Tibial nerve (tissue), 4 donors: ENCODE measurements at regions not wholly inside any gene's neighbourhood (a gene's known extent, or its start where the extent isn't known, plus 50 kb on each side); places are given as distances from the start of the nearest gene placed in this dataset.

Experiments
- DNase-seq, 2 donors: peaks; one replicate each; pipeline ENCODE4 v3.0.0-alpha.2; 2019; ENCODE audit warnings: low spot score in 2 of 2
- H3K27ac ChIP-seq, 4 donors: fragments of 200-600 bp; sonication (generic) in 3 of 4; one replicate each; pipeline ENCODE4 v1.5.1; 2017 to 2019; ENCODE audit warnings: mild to moderate bottlenecking in 1 of 4
- H3K27me3 ChIP-seq, 2 donors: fragments of 200-600 bp; sonication (generic) in 1 of 2; one replicate each; pipeline versions ENCODE4 v1.5.1 to v1.6.0; 2017 to 2019
- H3K36me3 ChIP-seq, 3 donors: fragments of 200-600 bp; sonication (generic); one replicate each; pipeline ENCODE4 v1.5.1; 2018 to 2019
- H3K4me1 ChIP-seq, 4 donors: fragments of 200-600 bp; sonication (generic) in 3 of 4; one replicate each; pipeline ENCODE4 v1.5.1; 2017 to 2019
- H3K4me3 ChIP-seq, 4 donors: fragments of 200-600 bp; sonication (generic) in 3 of 4; one replicate each; pipeline ENCODE4 v1.5.1; 2017 to 2019; ENCODE audit warnings: mild to moderate bottlenecking in 1 of 4, moderate library complexity in 1 of 4
- H3K9me3 ChIP-seq, 4 donors: fragments of 200-600 bp; sonication (generic) in 3 of 4; one replicate each; pipeline ENCODE4 v1.5.1; 2017 to 2019
- EP300 ChIP-seq, 2 donors: sonication (generic); formaldehyde crosslinking; IDR thresholded peaks; one replicate each; pipeline ENCODE4 v1.6.1; 2017; ENCODE audit warnings: antibody characterized with exemption in 2 of 2, mild to moderate bottlenecking in 1 of 2
- POLR2A ChIP-seq, 2 donors: fragments of 450-650 bp; IDR thresholded peaks; one replicate each; pipeline ENCODE4 v1.6.1; 2017; ENCODE audit warnings: antibody characterized with exemption in 2 of 2, mild to moderate bottlenecking in 2 of 2, moderate library complexity in 2 of 2
- WGBS, 2 donors: methylation state at CpG; one replicate each; pipeline ENCODE4 v1.1.5; 2018; 5-methylcytosine and 5-hydroxymethylcytosine counted together
- TF ChIP-seq, protein P1 (sequence below), 5 experiments: fragments of 200-600 bp in 3 of 5; fragments of 450-650 bp in 2 of 5; sonication (generic) in 3 of 5; IDR thresholded peaks; one replicate each; pipeline ENCODE4 v1.5.1; 2016 to 2019; ENCODE audit warnings: antibody characterized with exemption in 5 of 5, mild to moderate bottlenecking in 3 of 5, moderate library complexity in 2 of 5

DNA sequence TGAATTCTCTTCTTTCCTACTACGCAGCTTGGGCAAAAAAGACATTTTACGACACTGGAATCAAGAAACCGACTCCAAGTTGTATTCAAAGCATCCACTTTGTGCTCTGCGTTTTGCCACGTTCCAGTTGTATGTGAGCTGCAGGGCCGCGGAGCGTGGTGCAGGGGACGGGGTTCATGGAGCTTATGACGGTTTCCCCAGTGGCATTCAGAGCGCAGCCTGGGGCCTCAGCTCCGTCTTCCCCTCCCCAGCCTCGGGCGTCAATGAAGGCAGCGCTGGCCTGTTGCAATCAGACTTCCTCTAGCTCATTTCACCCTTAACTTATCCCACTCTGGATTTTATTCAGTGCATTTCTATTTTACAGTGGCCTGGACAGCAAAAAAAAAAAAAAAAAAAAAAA lies 403.4 kb upstream of the KLF6 start:
- no peaks in the 10 kb centered on the region for H3K9me3 ChIP-seq
- no peak overlapping the region for H3K27ac ChIP-seq
- WGBS, 2 donors, result 95 to 97% methylated on average over 15 of the region's 15 CpGs

DNA sequence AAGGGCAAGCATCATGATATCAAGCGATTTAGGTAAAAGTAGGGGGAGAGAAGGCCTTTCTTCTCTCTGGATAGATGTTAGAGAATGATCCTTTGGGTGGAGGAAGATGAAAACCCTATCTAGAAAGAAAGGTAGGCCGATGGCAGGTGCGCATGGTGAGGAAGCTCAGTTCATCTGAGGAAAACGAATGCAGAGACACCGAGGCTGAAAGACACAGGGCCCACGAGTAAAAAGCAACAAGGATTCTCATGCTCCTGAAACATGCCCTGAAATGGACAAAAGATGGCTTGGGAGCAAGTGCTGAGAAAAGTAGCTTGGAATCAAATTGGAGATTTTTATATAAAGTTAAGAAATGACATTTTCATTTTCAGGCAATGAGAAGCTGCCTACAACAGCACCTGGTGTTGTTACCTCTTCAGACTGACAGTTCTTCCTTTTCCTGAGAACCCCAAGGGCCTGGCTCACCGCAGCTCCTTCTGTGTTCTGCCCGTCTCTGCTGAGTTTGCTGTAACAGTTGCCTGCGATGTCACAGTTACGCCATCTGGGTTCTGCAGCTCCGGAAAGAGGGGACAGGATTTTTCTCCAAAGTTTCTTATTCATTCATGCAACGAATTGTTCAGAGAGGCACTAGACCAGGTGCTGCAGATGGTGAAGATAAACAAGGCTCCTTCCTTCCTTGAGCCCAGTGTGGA lies 402.0 kb upstream of the KLF6 start:
- TF ChIP-seq, protein P1, sequence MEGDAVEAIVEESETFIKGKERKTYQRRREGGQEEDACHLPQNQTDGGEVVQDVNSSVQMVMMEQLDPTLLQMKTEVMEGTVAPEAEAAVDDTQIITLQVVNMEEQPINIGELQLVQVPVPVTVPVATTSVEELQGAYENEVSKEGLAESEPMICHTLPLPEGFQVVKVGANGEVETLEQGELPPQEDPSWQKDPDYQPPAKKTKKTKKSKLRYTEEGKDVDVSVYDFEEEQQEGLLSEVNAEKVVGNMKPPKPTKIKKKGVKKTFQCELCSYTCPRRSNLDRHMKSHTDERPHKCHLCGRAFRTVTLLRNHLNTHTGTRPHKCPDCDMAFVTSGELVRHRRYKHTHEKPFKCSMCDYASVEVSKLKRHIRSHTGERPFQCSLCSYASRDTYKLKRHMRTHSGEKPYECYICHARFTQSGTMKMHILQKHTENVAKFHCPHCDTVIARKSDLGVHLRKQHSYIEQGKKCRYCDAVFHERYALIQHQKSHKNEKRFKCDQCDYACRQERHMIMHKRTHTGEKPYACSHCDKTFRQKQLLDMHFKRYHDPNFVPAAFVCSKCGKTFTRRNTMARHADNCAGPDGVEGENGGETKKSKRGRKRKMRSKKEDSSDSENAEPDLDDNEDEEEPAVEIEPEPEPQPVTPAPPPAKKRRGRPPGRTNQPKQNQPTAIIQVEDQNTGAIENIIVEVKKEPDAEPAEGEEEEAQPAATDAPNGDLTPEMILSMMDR (IDR thresholded peaks at IDR 0.05), result no peak
- TF ChIP-seq EP300 (IDR thresholded peaks at IDR 0.05) (no peak), POLR2A (IDR thresholded peaks at IDR 0.05) (no peak)
- H3K27me3 ChIP-seq, result no peaks in the 10 kb centered on the region
- H3K9me3 ChIP-seq, result no peaks in the 10 kb centered on the region
- H3K27ac ChIP-seq, result no peak overlapping the region
- H3K4me1 ChIP-seq, result peaks cover 0 to 22% (median 2%) of the 10 kb centered on the region in 4 donors
- H3K36me3 ChIP-seq, result no peaks in the 10 kb centered on the region
- WGBS, 2 donors, result 94 to 97% methylated on average over 12 of the region's 12 CpGs
- H3K4me3 ChIP-seq, result no peak overlapping the region
- DNase-seq, result no peak

More for the DNA sequence above, 403.4 kb upstream of the KLF6 start:
- H3K36me3 ChIP-seq, result no peaks in the 10 kb centered on the region
- DNase-seq, result no peak
- peaks cover 0 to 16% (median 2%) of the 10 kb centered on the region in 4 donors for H3K4me1 ChIP-seq
- no peak overlapping the region for H3K4me3 ChIP-seq
- H3K27me3 ChIP-seq, result no peaks in the 10 kb centered on the region
- TF ChIP-seq, protein P1 (IDR thresholded peaks at IDR 0.05), result no peak
- TF ChIP-seq EP300 (IDR thresholded peaks at IDR 0.05), result no peak
- no peak for TF ChIP-seq POLR2A (IDR thresholded peaks at IDR 0.05)

GRCh38 chr10:4183761-4184261 lies 398.8 kb upstream of the KLF6 start:
- H3K27ac ChIP-seq, result peak overlapping the region in 2 of 4 donors; percentile 74 to 83
- 34 to 35% methylated on average over 3 of the region's 3 CpGs for WGBS, 2 donors

GRCh38 chr10:4181621-4182049 lies 396.6 kb upstream of the KLF6 start:
- WGBS, 2 donors, result 25 to 30% methylated on average over 2 of the region's 2 CpGs
- TF ChIP-seq EP300 (IDR thresholded peaks at IDR 0.05) (no peak), POLR2A (IDR thresholded peaks at IDR 0.05) (no peak)
- TF ChIP-seq, protein P1 (IDR thresholded peaks at IDR 0.05), result no peak

More at GRCh38 chr10:4183761-4184261, 398.8 kb upstream of the KLF6 start:
- Histone ChIP-seq H3K27me3 (no peaks in the 10 kb centered on the region), H3K36me3 (no peaks in the 10 kb centered on the region), H3K9me3 (no peaks in the 10 kb centered on the region), H3K4me1 (peaks cover 0 to 44% (median 8%) of the 10 kb centered on the region in 4 donors), H3K4me3 (no peak overlapping the region)
- peak in 1 of 2 donors; percentile 35 for DNase-seq
- peak in 1 of 2 donors; percentile 68 for TF ChIP-seq EP300 (IDR thresholded peaks at IDR 0.05)
- TF ChIP-seq, protein P1 (IDR thresholded peaks at IDR 0.05), result peak in 1 of 5 experiments; percentile 14
- TF ChIP-seq POLR2A (IDR thresholded peaks at IDR 0.05), result no peak

DNA sequence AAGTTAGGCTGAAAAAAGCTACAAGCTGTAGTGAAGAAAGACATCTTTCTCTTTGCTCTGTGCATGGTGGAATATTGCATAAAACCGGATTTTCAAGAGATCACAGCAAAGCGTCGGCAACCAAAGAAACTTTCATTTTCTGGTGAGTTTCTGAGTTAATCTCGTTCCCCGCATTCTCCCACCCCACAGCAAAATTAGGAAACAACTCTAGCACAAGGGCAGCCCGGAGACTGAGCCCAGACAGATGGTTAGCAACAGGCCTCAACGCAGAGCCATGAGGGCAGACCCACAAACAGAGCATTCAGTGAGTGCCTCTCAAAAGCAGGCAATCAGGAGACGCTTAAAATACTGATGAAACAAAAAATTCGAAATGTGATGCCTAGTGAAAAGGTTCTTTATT lies 396.1 kb upstream of the KLF6 start:
- WGBS, 2 donors, result 24 to 56% methylated on average over 9 of the region's 9 CpGs
- no peak overlapping the region for H3K4me3 ChIP-seq
- peaks cover 0 to 61% (median 9%) of the 10 kb centered on the region in 4 donors for H3K4me1 ChIP-seq
- no peaks in the 10 kb centered on the region for H3K36me3 ChIP-seq
- TF ChIP-seq EP300 (IDR thresholded peaks at IDR 0.05), result no peak
- TF ChIP-seq POLR2A (IDR thresholded peaks at IDR 0.05), result no peak
- TF ChIP-seq, protein P1 (IDR thresholded peaks at IDR 0.05), result no peak
- H3K27ac ChIP-seq, result peak overlapping the region; percentile 9 to 83 (median 52)
- H3K27me3 ChIP-seq, result no peaks in the 10 kb centered on the region
- H3K9me3 ChIP-seq, result no peaks in the 10 kb centered on the region
- DNase-seq, result no peak

More at GRCh38 chr10:4181621-4182049, 396.6 kb upstream of the KLF6 start:
- H3K4me1 ChIP-seq, result peaks cover 0 to 58% (median 9%) of the 10 kb centered on the region in 4 donors
- no peaks in the 10 kb centered on the region for H3K27me3 ChIP-seq
- H3K36me3 ChIP-seq, result no peaks in the 10 kb centered on the region
- H3K4me3 ChIP-seq, result no peak overlapping the region
- H3K27ac ChIP-seq, result peak overlapping the region; percentile 9 to 83 (median 52)
- H3K9me3 ChIP-seq, result no peaks in the 10 kb centered on the region
- DNase-seq, result no peak
